B cell (primary cell): ENCODE measurements at regions not wholly inside any gene's neighbourhood (a gene's known extent, or its start where the extent isn't known, plus 50 kb on each side); places are given as distances from the start of the nearest gene placed in this dataset.

Experiments used
- ATAC-seq: fragments of 200-7000 bp; cut with Tn5 transposase; one replicate; pipeline ENCODE4 v1.10.0; 2021; ENCODE audit warnings: low read depth, mild to moderate bottlenecking, moderate number of reproducible peaks, moderate library complexity
- CTCF ChIA-PET: fragments of 350-600 bp; sonication (Branson Sonifier 250); formaldehyde crosslinking; loops from one replicate; lab custom pipeline; 2021; ENCODE audit warnings: antibody characterized with exemption, inconsistent platforms; lab: Charles Lee
- POLR2A ChIA-PET: fragments of 350-600 bp; sonication (Branson Sonifier 250); formaldehyde crosslinking; loops from one replicate; lab custom pipeline; 2021; ENCODE audit warnings: antibody characterized with exemption; lab: Charles Lee
- DNase-seq: peaks from one replicate; pipeline ENCODE4 v3.0.0; 2013
- H2AFZ ChIP-seq: 2 replicates; pipeline ENCODE4 v1.6.1; 2012; ENCODE audit warnings: mild to moderate bottlenecking, low read depth, low read length; ENCODE audit not compliant: insufficient read depth, poor library complexity, severe bottlenecking
- H3K27ac ChIP-seq, 2 donors: 1 replicate in 1 of 2; 2 replicates in 1 of 2; pipeline ENCODE4 v1.5.1; 2012 to 2013; ENCODE audit warnings: low read length in 2 of 2, mild to moderate bottlenecking in 2 of 2, moderate library complexity in 1 of 2
- H3K27me3 ChIP-seq, 4 experiments: fragments of 200-600 bp in 1 of 4; sonication (generic) in 1 of 4; replicated peaks in 1 of 4; 1 replicate in 2 of 4; 2 replicates in 2 of 4; pipeline versions ENCODE4 v1.6.1 to v1.7.0; 2013 to 2016; ENCODE audit warnings: low read length in 3 of 4, mild to moderate bottlenecking in 2 of 4, mixed read lengths in 1 of 4, moderate library complexity in 1 of 4; ENCODE audit not compliant: insufficient read depth in 4 of 4, control insufficient read depth in 3 of 4; ENCODE audit errors: control extremely low read depth in 1 of 4
- H3K36me3 ChIP-seq, 2 experiments: replicated peaks in 1 of 2; 1 replicate in 1 of 2; 2 replicates in 1 of 2; pipeline versions ENCODE4 v1.6.1 to v1.7.1; 2013; ENCODE audit warnings: low read length in 1 of 2; ENCODE audit not compliant: insufficient read depth in 2 of 2, control insufficient read depth in 1 of 2; ENCODE audit errors: control extremely low read depth in 1 of 2, extremely low read depth in 1 of 2
- H3K4me1 ChIP-seq, 2 donors: fragments of 200-600 bp in 1 of 2; sonication (generic) in 1 of 2; 1 replicate in 1 of 2; 2 replicates in 1 of 2; pipeline versions ENCODE4 v1.5.1 to v1.6.1; 2013 to 2017; ENCODE audit warnings: low read length in 2 of 2; ENCODE audit not compliant: control insufficient read depth in 2 of 2, insufficient read depth in 2 of 2
- H3K4me2 ChIP-seq: replicated peaks from 2 replicates; pipeline ENCODE3; 2012; ENCODE audit warnings: mild to moderate bottlenecking, low read depth, low read length; ENCODE audit not compliant: poor library complexity, severe bottlenecking
- H3K4me3 ChIP-seq, 5 experiments: fragments of 200-600 bp in 1 of 5; sonication (generic) in 1 of 5; 1 replicate in 3 of 5; 2 replicates in 2 of 5; pipeline versions ENCODE4 v1.5.1 to v1.7.0; 2011 to 2016; ENCODE audit warnings: low read length in 4 of 5, mild to moderate bottlenecking in 4 of 5, low read depth in 2 of 5, control low read depth in 1 of 5, moderate library complexity in 1 of 5; ENCODE audit not compliant: insufficient read depth in 1 of 5; ENCODE audit errors: control extremely low read depth in 1 of 5, extremely low read depth in 1 of 5
- H3K79me2 ChIP-seq: fragments of 200-600 bp; sonication (generic); one replicate; pipeline ENCODE4 v1.6.0; 2016; ENCODE audit warnings: low read length; ENCODE audit not compliant: control insufficient read depth, insufficient read depth
- H3K9ac ChIP-seq: fragments of 200-600 bp; sonication (generic); 2 replicates; pipeline ENCODE4 v1.6.1; 2017; ENCODE audit warnings: mild to moderate bottlenecking, low read length, moderate library complexity
- H3K9me3 ChIP-seq, 3 donors: one replicate each; pipeline versions ENCODE4 v1.6.1 to v1.7.1; 2013; ENCODE audit warnings: low read length in 2 of 3; ENCODE audit not compliant: control insufficient read depth in 2 of 3, insufficient read depth in 1 of 3; ENCODE audit errors: control extremely low read depth in 1 of 3
- H4K20me1 ChIP-seq: 2 replicates; pipeline ENCODE4 v1.6.0; 2012; ENCODE audit warnings: mild to moderate bottlenecking, low read length; ENCODE audit not compliant: insufficient read depth, control insufficient read depth, poor library complexity, severe bottlenecking
- H3K27ac Mint-ChIP-seq: one replicate; pipeline ENCODE4 v1.8.0; 2021; ENCODE audit warnings: mixed read lengths
- H3K27me3 Mint-ChIP-seq: one replicate; pipeline ENCODE4 v1.8.0; 2021; ENCODE audit warnings: mixed read lengths
- H3K4me1 Mint-ChIP-seq: one replicate; pipeline ENCODE4 v1.8.0; 2021; ENCODE audit warnings: mixed read lengths
- H3K4me3 Mint-ChIP-seq: one replicate; pipeline ENCODE4 v1.8.0; 2021; ENCODE audit warnings: mixed read lengths
- H3K9me3 Mint-ChIP-seq: one replicate; pipeline ENCODE4 v1.8.0; 2022; ENCODE audit warnings: mixed read lengths; ENCODE audit not compliant: insufficient read depth
- CTCF ChIP-seq: fragments of 200-600 bp; IDR thresholded peaks from one replicate; pipeline ENCODE4 v1.8.0; 2022; ENCODE audit warnings: antibody characterized with exemption, mild to moderate bottlenecking
- EZH2 ChIP-seq: IDR thresholded peaks from 2 replicates; pipeline ENCODE4 v1.6.1; 2012; ENCODE audit warnings: borderline replicate concordance, low read depth, mild to moderate bottlenecking, moderate library complexity, low read length; ENCODE audit not compliant: insufficient read depth, poor library complexity, severe bottlenecking
- WGBS: methylation state at CpG from one replicate; pipeline ENCODE4 v1.1.5; 2013; ENCODE audit warnings: missing lambda C conversion rate; ENCODE audit not compliant: insufficient coverage; 5-methylcytosine and 5-hydroxymethylcytosine counted together
- intact Hi-C: fragments of 100-400 bp; cut with micrococcal nuclease; formaldehyde crosslinking; loops from one replicate; pipeline ENCODE4 v1.10.0; 2022

DNA sequence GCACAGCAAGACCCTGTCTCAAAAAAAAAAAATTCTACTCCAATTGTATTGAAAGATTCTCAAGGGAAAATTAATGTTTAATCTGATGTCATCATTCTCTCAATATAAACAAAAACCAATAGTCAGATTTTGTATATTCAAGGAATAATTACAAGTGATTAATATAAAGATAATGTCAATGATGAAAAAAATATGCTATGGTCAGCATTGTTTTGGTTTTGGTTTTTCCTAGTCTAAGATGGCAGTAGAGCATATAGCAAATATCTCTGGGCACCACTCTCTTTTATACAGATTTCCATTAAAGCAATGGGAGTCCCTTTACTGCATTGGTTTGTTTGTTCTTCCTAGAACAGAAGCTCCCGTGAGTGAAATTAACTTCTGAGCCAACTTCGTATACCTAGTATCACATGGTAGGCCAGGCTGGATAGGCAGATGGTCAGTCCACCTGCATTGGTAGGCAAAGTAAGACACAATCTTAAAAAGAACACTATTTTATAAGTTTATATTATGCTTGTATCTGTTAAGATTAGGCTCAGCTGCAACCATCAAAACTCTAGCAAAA lies 523.8 kb upstream of the JARID2 start:
- Histone ChIP-seq H2AFZ (peak overlapping the region; percentile 35), H4K20me1 (no peaks in the 10 kb centered on the region), H3K36me3 (no peaks in the 10 kb centered on the region), H3K9ac (no peak overlapping the region), H3K27me3 (no peaks in the 10 kb centered on the region), H3K9me3 (peaks cover 0 to 7% (median 0%) of the 10 kb centered on the region in 3 donors), H3K4me2 (peak overlapping the region; percentile 45), H3K4me1 (peaks cover 70 to 74% of the 10 kb centered on the region in 2 donors), H3K79me2 (no peaks in the 10 kb centered on the region), H3K27ac (peak overlapping the region; percentile 82 to 83), H3K4me3 (no peak overlapping the region)
- ChIA-PET POLR2A (interaction anchor here (0.6 kb wide), 1 partner anchor 1196 kb away, joined by 5 read pairs; no protein-coding TSS in a partner anchor), CTCF (interaction anchor here (1.1 to 1.2 kb wide), 2 partner anchors 61 to 83 kb away, joined by 3 to 4 read pairs; no protein-coding TSS in a partner anchor)
- H3K4me1 Mint-ChIP-seq, result peaks cover 76% of the 10 kb centered on the region
- peak overlapping the region; percentile 96 for H3K27ac Mint-ChIP-seq
- no CpG with 5 or more reads among the region's 2 CpGs for WGBS
- DNase-seq, result no peak
- intact Hi-C loops, result no loop called here
- TF ChIP-seq EZH2 (no peak), CTCF (no peak)
- ATAC-seq, result no peak
- H3K27me3 Mint-ChIP-seq, result no peaks in the 10 kb centered on the region
- H3K4me3 Mint-ChIP-seq, result no peak overlapping the region
- no peaks in the 10 kb centered on the region for H3K9me3 Mint-ChIP-seq

DNA sequence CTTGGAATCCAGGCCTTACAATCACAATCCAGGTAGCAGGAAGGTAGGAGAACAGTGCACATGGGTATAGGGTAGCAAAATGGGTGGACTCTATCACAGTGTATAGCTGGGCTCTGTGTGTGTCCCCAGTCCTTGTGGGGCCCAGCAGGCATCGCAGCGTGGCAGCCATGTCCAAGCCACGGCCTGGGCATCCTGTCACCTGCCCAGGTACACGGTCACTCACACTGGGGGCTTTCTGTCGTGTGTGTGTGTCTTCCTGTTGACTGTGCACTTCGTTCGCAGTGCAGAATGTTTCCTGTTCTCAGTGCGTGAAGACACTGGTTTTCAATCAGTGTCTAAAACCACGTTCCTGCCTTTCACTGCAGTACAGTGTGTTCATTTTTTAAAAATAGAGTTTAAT lies 523.2 kb upstream of the JARID2 start:
- Histone ChIP-seq H3K4me3 (no peak overlapping the region), H3K4me2 (peak overlapping the region; percentile 45), H3K9ac (no peak overlapping the region), H3K4me1 (peaks cover 65 to 69% of the 10 kb centered on the region in 2 donors), H3K27ac (peak overlapping the region; percentile 82 to 83), H4K20me1 (no peaks in the 10 kb centered on the region), H3K79me2 (no peaks in the 10 kb centered on the region), H3K36me3 (no peaks in the 10 kb centered on the region), H3K9me3 (peaks cover 0 to 7% (median 0%) of the 10 kb centered on the region in 3 donors), H2AFZ (peak overlapping the region; percentile 35), H3K27me3 (no peaks in the 10 kb centered on the region)
- Mint-ChIP-seq H3K27me3 (no peaks in the 10 kb centered on the region), H3K27ac (peak overlapping the region; percentile 96), H3K9me3 (no peaks in the 10 kb centered on the region), H3K4me3 (peak overlapping the region; percentile 49), H3K4me1 (peaks cover 75% of the 10 kb centered on the region)
- DNase-seq, result peak; percentile 58
- TF ChIP-seq CTCF (no peak), EZH2 (no peak)
- peak; percentile 55 for ATAC-seq
- ChIA-PET CTCF (interaction anchor here (1.1 to 1.2 kb wide), 2 partner anchors 61 to 84 kb away, joined by 3 to 4 read pairs; no protein-coding TSS in a partner anchor), POLR2A (interaction anchor here (0.6 kb wide), 1 partner anchor 1196 kb away, joined by 5 read pairs; no protein-coding TSS in a partner anchor)
- WGBS, result 21% methylated on average over 6 of the region's 9 CpGs
- intact Hi-C loops, result no loop called here
